ENCODE measurements at regions not wholly inside any gene's neighbourhood (a gene's known extent, or its start where the extent isn't known, plus 50 kb on each side); places are given as distances from the start of the nearest gene placed in this dataset.

DNA sequence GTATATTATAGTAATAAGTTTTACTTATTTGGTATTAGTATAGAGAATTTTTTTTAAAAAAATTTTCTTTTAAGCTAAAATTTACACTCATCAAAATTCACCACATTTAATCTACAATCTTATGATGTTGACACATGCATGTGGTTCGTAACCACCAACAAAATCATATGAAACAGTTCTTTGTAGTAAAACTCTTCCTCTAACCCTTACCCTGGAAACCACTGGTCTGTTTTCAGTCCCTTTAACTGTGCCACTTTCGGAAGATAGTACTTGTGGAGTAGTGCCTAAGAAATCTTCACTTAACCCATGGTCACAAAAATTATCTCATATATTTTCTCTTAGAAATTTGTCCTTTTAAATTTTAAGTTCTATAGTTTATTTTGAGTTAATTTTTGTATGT lies 1498.8 kb downstream of the MAT2B start:
- TF ChIP-seq CTCF (IDR thresholded peaks at IDR 0.05; ENCODE audit: insufficient read depth, low read length, severe bottlenecking): no peak
- no peaks in the 10 kb centered on the region for H3K27me3 ChIP-seq (ENCODE audit: control insufficient read depth, insufficient read depth, low read length)
- H3K4me3 ChIP-seq (ENCODE audit: low read depth, low read length): no peak overlapping the region
- H3K36me3 ChIP-seq (ENCODE audit: control insufficient read depth, insufficient read depth, low read length): no peaks in the 10 kb centered on the region
- FAIRE-seq (no peak), DNase-seq (ENCODE audit: low read depth) (no peak)

GRCh38 chr5:165014439-165014838 lies 1509.0 kb downstream of the MAT2B start:
- no peak for FAIRE-seq
- no peaks in the 10 kb centered on the region for H3K27me3 ChIP-seq (ENCODE audit: control insufficient read depth, insufficient read depth, low read length)
- no peak for TF ChIP-seq CTCF (IDR thresholded peaks at IDR 0.05; ENCODE audit: insufficient read depth, low read length, severe bottlenecking)

DNA sequence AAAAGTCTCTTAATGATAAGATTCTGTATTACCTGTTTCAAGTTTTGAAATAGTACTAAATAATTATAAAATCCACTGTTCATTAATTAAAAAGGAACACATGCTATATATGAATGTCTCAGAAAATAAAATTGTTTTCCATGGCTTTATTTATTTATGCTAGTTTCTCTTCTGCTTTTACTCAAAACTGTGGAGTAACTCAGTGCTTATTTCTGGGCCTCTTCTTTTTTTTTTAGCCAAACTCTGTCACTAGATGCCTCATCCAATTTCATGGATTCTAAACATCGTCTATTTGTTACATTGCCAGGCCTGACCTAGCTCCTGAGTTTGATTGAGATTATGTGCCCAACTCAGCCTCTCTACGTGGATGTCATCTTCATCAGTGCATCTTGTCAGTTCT lies 1509.7 kb downstream of the MAT2B start:
- no peak for FAIRE-seq

More at GRCh38 chr5:165014439-165014838, 1509.0 kb downstream of the MAT2B start:
- DNase-seq (ENCODE audit: low read depth): no peak
- H3K36me3 ChIP-seq (ENCODE audit: control insufficient read depth, insufficient read depth, low read length): no peaks in the 10 kb centered on the region
- H3K4me3 ChIP-seq (ENCODE audit: low read depth, low read length): no peak overlapping the region

GRCh38 chr5:165015547-165015946 lies 1510.1 kb downstream of the MAT2B start:
- FAIRE-seq: peak; percentile 95
- no peak for DNase-seq (ENCODE audit: low read depth)
- no peak for TF ChIP-seq CTCF (IDR thresholded peaks at IDR 0.05; ENCODE audit: insufficient read depth, low read length, severe bottlenecking)
- Histone ChIP-seq H3K36me3 (ENCODE audit: control insufficient read depth, insufficient read depth, low read length) (no peaks in the 10 kb centered on the region), H3K4me3 (ENCODE audit: low read depth, low read length) (no peak overlapping the region), H3K27me3 (ENCODE audit: control insufficient read depth, insufficient read depth, low read length) (no peaks in the 10 kb centered on the region)

More for the DNA sequence above, 1509.7 kb downstream of the MAT2B start:
- DNase-seq (ENCODE audit: low read depth): no peak
- Histone ChIP-seq H3K36me3 (ENCODE audit: control insufficient read depth, insufficient read depth, low read length) (no peaks in the 10 kb centered on the region), H3K4me3 (ENCODE audit: low read depth, low read length) (no peak overlapping the region), H3K27me3 (ENCODE audit: control insufficient read depth, insufficient read depth, low read length) (no peaks in the 10 kb centered on the region)
- no peak for TF ChIP-seq CTCF (IDR thresholded peaks at IDR 0.05; ENCODE audit: insufficient read depth, low read length, severe bottlenecking)

DNA sequence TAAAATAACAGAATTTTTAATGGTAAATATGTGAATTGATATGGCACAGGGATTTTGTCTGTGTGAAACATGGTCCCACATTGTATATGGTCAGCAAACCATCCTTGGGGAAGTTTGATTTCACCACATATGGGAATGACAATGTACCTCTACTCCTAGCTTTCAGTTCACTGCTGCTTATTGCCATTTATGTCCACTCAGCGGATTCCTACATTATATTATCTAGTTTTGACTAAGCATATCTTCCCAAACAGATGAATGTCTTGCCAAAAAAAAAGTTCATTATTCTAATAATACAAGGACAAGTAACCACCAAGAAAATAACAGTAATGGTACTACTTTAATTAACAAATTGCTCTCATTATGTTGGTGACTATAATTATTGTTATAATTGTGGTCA lies 1521.6 kb downstream of the MAT2B start:
- Histone ChIP-seq H3K27me3 (ENCODE audit: control insufficient read depth, insufficient read depth, low read length) (no peaks in the 10 kb centered on the region), H3K36me3 (ENCODE audit: control insufficient read depth, insufficient read depth, low read length) (no peaks in the 10 kb centered on the region), H3K4me3 (ENCODE audit: low read depth, low read length) (no peak overlapping the region)
- TF ChIP-seq CTCF (IDR thresholded peaks at IDR 0.05; ENCODE audit: insufficient read depth, low read length, severe bottlenecking): no peak
- no peak for FAIRE-seq
- DNase-seq (ENCODE audit: low read depth): no peak

DNA sequence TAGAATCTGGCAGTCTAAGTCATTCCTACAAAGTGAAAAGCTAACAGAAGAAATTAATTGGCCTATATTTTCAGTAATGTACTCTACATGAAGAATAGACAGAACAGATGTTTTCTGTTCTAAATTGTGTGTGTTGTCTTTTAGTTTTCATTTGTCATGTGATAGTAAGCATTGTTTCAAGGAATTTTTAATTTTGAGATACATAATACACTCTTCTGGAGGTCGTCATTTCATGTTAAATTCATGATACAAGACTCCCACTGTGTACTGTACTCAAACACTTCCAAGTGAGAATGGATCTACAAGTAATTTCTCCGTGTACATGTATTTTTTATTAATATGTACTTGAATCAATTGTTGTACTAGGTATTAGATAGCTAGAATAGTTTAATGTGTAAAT lies 1522.9 kb downstream of the MAT2B start:
- Histone ChIP-seq H3K36me3 (ENCODE audit: control insufficient read depth, insufficient read depth, low read length) (no peaks in the 10 kb centered on the region), H3K4me3 (ENCODE audit: low read depth, low read length) (no peak overlapping the region), H3K27me3 (ENCODE audit: control insufficient read depth, insufficient read depth, low read length) (no peaks in the 10 kb centered on the region)
- DNase-seq (ENCODE audit: low read depth): no peak
- FAIRE-seq: no peak
- TF ChIP-seq CTCF (IDR thresholded peaks at IDR 0.05; ENCODE audit: insufficient read depth, low read length, severe bottlenecking): no peak

Data from bronchial epithelial cell (primary cell).